Activated CD4-positive, alpha-beta memory T cell treated with anti-CD3 and anti-CD28 coated beads for 36 hours (primary cell): ENCODE measurements at regions not wholly inside any gene's neighbourhood (a gene's known extent, or its start where the extent isn't known, plus 50 kb on each side); places are given as distances from the start of the nearest gene placed in this dataset.

ENCODE experiments used
- CTCF ChIA-PET: fragments of 350-600 bp; sonication (Branson Sonifier 250); formaldehyde crosslinking; loops from one replicate; lab custom pipeline; 2021; ENCODE audit warnings: antibody characterized with exemption, inconsistent platforms; lab: Charles Lee
- POLR2A ChIA-PET: fragments of 350-600 bp; sonication (Branson Sonifier 250); formaldehyde crosslinking; loops from one replicate; lab custom pipeline; 2021; ENCODE audit warnings: antibody characterized with exemption; lab: Charles Lee
- DNase-seq: peaks from one replicate; pipeline ENCODE4 v3.0.0-alpha.2; 2020
- H3K27ac Mint-ChIP-seq: one replicate; pipeline ENCODE4 v1.8.0; 2021; ENCODE audit warnings: mixed read lengths
- H3K27me3 Mint-ChIP-seq: one replicate; pipeline ENCODE4 v1.8.0; 2021; ENCODE audit warnings: mixed read lengths
- H3K36me3 Mint-ChIP-seq: one replicate; pipeline ENCODE4 v1.8.0; 2021; ENCODE audit warnings: mixed read lengths
- H3K4me1 Mint-ChIP-seq: one replicate; pipeline ENCODE4 v1.8.0; 2021; ENCODE audit warnings: low read depth, mixed read lengths
- H3K4me3 Mint-ChIP-seq: one replicate; pipeline ENCODE4 v1.8.0; 2021; ENCODE audit warnings: mild to moderate bottlenecking, mixed read lengths
- H3K9me3 Mint-ChIP-seq: one replicate; pipeline ENCODE4 v1.8.0; 2021; ENCODE audit warnings: mixed read lengths
- intact Hi-C: fragments of 100-400 bp; cut with micrococcal nuclease; formaldehyde crosslinking; loops from one replicate; pipeline ENCODE4 v1.15.1; 2023

DNA sequence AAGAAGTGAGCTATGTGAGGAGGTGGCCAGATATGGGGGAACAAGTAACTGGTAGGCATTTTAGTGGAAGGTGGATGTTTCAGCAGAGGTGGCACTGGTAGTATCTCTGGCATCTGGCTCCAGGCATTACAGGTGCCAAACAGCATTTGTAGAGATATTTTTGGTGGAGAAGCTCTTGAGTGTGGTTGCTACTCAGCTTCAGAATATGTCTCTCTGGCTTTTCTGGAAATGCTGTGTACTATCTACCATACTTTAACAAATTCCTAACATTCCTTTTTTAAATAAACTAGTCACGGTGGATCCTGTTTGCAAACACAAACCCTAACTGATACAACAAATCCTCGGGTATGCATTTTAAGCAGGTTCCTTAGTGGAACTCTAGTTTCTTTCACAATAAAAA lies 128.0 kb downstream of the BARX2 start:
- H3K4me3 Mint-ChIP-seq, result no peak overlapping the region
- H3K36me3 Mint-ChIP-seq, result no peaks in the 10 kb centered on the region
- H3K27me3 Mint-ChIP-seq, result no peaks in the 10 kb centered on the region
- ChIA-PET POLR2A (no interaction called here), CTCF (no interaction called here)
- intact Hi-C loops, result no loop called here
- no peak for DNase-seq
- no peak overlapping the region for H3K27ac Mint-ChIP-seq
- H3K4me1 Mint-ChIP-seq, result no peaks in the 10 kb centered on the region
- peaks cover 13% of the 10 kb centered on the region for H3K9me3 Mint-ChIP-seq

DNA sequence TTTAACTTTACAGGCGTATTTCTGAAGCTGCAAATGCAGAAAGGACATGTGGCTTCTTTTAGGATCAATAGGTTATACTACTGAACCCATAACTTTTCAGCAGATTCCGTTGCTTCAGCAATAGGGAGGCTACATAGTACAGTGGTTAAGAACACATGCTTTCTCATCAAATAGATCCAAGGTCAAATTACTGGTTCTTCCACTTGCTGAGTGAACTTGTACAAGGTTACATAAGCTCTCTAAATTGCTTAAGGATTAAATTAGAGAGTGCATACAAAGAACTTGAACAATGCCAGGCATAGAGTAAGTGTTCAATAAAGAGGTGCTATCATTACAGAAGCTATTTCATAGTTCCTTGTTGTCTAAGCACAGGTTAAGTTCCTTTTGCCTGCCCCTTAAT lies 129.6 kb downstream of the BARX2 start:
- H3K27me3 Mint-ChIP-seq, result no peaks in the 10 kb centered on the region
- no peak overlapping the region for H3K4me3 Mint-ChIP-seq
- H3K36me3 Mint-ChIP-seq, result no peaks in the 10 kb centered on the region
- no peak for DNase-seq
- H3K4me1 Mint-ChIP-seq, result no peaks in the 10 kb centered on the region
- peaks cover 20% of the 10 kb centered on the region for H3K9me3 Mint-ChIP-seq
- intact Hi-C loops, result no loop called here
- H3K27ac Mint-ChIP-seq, result no peak overlapping the region
- POLR2A ChIA-PET, result no interaction called here
- CTCF ChIA-PET, result interaction anchor here (0.7 kb wide), 1 partner anchor 1076 kb away, joined by 3 read pairs; no protein-coding TSS in a partner anchor

DNA sequence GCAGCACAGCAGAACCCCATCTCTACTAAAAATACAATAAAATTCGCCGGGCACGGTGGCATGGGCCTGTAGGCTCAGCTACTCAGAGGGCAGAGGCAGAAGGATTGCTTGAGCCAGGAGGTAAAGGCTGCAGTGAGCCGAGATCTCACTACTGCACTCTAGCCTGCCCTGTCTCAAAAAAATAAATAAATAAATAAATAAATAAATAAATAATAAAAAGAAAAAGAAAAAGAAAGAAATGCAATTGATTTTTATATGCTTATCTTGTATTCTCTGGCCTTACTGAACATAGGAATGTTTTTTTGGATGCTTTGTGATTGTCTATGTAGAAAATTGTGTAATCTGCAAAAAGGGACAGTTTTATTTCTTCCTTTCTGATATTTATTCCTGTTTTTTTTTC lies 132.5 kb downstream of the BARX2 start:
- H3K4me3 Mint-ChIP-seq, result no peak overlapping the region
- DNase-seq, result no peak
- H3K36me3 Mint-ChIP-seq, result no peaks in the 10 kb centered on the region

DNA sequence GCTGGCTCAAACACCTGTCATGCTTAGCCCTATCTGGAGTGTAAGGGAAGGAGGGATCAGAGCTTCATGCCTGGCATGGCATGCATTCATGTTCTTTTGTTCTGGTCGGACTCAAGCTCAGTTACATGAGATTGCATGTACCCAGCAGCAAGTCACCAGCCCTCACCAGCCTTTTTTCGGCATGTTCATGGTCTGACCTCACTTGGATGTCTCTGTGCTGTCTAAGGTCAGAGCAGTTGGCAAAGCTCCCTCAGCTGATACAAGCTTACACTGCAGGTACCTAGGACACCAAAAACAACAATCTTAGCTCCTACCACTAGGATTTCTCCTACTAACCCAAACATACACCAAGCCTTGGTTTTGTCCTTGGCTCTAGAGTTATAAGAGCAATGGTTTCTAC lies 152.6 kb downstream of the BARX2 start:
- Mint-ChIP-seq H3K4me3 (no peak overlapping the region), H3K27ac (no peak overlapping the region), H3K9me3 (peaks cover 4% of the 10 kb centered on the region), H3K36me3 (peaks cover 2% of the 10 kb centered on the region), H3K4me1 (no peaks in the 10 kb centered on the region), H3K27me3 (no peaks in the 10 kb centered on the region)
- ChIA-PET CTCF (no interaction called here), POLR2A (no interaction called here)
- intact Hi-C loops, result no loop called here
- DNase-seq, result no peak

More for the DNA sequence above, 132.5 kb downstream of the BARX2 start:
- POLR2A ChIA-PET, result no interaction called here
- Mint-ChIP-seq H3K27me3 (no peaks in the 10 kb centered on the region), H3K4me1 (no peaks in the 10 kb centered on the region), H3K27ac (no peak overlapping the region), H3K9me3 (peaks cover 19% of the 10 kb centered on the region)
- intact Hi-C loops, result no loop called here
- CTCF ChIA-PET, result no interaction called here

DNA sequence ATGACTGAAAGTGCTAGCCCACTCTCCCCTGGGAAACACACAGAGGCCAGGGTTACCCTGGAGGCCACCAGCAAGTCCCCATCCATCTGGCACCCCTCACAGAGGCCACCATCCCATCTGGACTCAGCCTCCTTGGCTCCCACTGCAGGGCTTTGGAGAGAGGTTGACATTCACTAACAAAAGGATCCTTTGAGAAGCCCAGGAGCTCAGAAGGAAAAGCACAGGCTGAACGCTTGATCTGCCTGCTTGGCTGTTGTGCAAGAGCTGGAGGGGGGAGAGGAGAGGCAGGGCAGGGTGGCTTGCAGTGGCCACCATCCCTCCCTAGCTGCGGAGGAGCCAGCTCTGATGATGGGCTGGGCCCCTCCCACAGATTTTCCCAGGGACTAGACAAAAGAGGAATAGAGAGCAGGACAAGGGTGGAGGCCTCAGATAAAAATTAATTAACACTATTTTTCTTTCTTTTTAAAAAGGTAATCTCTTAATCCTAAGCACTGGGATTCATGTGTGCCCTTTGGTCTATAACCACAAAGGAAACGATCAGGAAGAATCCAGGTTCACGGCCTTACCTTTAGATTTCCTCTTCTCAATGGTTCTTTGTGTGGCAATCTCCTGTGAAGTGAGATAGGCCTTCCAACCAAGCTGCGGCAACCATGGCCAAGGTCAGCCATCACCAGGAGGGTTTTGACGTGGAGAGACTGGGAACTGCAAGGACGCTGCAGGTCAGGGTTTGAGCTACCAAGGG lies 154.7 kb downstream of the BARX2 start:
- H3K36me3 Mint-ChIP-seq, result no peaks in the 10 kb centered on the region
- H3K27ac Mint-ChIP-seq, result no peak overlapping the region
- no peaks in the 10 kb centered on the region for H3K4me1 Mint-ChIP-seq
- ChIA-PET POLR2A (no interaction called here), CTCF (no interaction called here)
- intact Hi-C loops, result no loop called here
- no peaks in the 10 kb centered on the region for H3K27me3 Mint-ChIP-seq
- H3K4me3 Mint-ChIP-seq, result no peak overlapping the region
- peaks cover 12% of the 10 kb centered on the region for H3K9me3 Mint-ChIP-seq
- DNase-seq, result no peak

DNA sequence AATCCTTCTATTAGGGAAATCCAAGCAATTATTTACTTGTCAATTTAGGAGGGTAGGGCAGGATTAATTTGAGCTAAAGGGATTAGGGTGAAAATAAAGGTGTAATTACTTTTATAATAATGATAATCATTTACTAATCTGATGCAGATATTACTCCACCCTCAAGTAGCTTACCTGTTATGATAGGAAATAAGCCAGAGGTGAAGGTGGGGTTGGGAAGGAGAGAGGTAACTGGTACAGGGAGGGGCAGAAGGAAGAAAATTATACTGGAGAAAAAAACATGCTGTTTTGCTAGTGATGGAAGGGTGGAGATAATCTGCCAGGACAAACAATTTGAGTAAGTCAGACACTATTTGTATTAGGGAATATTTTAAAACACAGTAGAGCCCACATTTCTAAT lies 157.7 kb downstream of the BARX2 start:
- H3K36me3 Mint-ChIP-seq, result peaks cover 2% of the 10 kb centered on the region
- ChIA-PET CTCF (no interaction called here), POLR2A (no interaction called here)
- H3K4me3 Mint-ChIP-seq, result no peak overlapping the region
- no peaks in the 10 kb centered on the region for H3K27me3 Mint-ChIP-seq
- no peak for DNase-seq
- H3K27ac Mint-ChIP-seq, result no peak overlapping the region
- intact Hi-C loops, result no loop called here
- peaks cover 29% of the 10 kb centered on the region for H3K9me3 Mint-ChIP-seq
- no peaks in the 10 kb centered on the region for H3K4me1 Mint-ChIP-seq

DNA sequence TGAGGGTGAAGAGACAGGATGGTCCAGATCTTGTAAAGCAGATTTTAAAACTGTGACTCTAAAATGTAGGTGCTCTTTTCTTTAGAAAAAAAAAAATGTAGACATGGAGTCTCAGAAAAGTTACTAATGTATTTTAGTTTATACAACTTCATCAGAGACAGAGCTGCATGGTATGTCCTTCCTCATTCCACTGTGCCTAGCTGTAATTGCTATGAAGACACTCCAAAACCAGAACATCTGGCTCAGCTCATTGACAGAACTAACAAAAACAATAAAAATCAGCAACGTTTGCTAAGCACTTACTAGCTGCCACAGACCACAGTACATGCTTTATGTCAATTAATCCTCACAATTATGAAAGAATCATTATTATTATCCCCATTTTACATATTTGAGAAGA lies 160.7 kb downstream of the BARX2 start:
- Mint-ChIP-seq H3K4me3 (no peak overlapping the region), H3K9me3 (peaks cover 45% of the 10 kb centered on the region), H3K27ac (no peak overlapping the region), H3K27me3 (no peaks in the 10 kb centered on the region), H3K4me1 (no peaks in the 10 kb centered on the region), H3K36me3 (peaks cover 2% of the 10 kb centered on the region)
- ChIA-PET CTCF (interaction anchor here (0.6 to 0.7 kb wide), 2 partner anchors 14 to 103 kb away, joined by 3 to 5 read pairs; no protein-coding TSS in a partner anchor), POLR2A (no interaction called here)
- DNase-seq, result no peak
- intact Hi-C loops, result no loop called here

DNA sequence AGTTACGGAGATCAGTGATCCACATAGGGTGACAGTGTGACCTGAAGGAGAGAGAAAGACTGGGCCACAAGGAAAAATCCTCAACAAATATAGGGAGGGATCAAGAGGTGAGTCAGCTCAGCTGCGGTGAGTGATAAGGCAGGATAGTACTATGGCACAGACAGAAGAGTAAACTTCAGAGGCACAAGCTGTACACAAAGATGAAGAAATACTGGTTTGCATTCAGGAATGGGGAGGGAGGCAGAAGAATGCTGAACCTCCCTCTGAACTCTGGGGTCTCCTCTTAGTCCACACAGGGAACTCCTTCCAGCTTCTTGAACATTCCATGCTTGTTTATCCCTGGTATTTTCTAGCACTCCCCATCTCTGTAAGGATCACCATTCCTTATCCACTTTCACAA lies 162.7 kb downstream of the BARX2 start:
- CTCF ChIA-PET, result no interaction called here
- peaks cover 45% of the 10 kb centered on the region for H3K9me3 Mint-ChIP-seq
- H3K4me1 Mint-ChIP-seq, result no peaks in the 10 kb centered on the region
- no peak for DNase-seq
- H3K27me3 Mint-ChIP-seq, result no peaks in the 10 kb centered on the region
- no peak overlapping the region for H3K4me3 Mint-ChIP-seq
- H3K27ac Mint-ChIP-seq, result no peak overlapping the region
- peaks cover 2% of the 10 kb centered on the region for H3K36me3 Mint-ChIP-seq
- intact Hi-C loops, result no loop called here
- POLR2A ChIA-PET, result no interaction called here

DNA sequence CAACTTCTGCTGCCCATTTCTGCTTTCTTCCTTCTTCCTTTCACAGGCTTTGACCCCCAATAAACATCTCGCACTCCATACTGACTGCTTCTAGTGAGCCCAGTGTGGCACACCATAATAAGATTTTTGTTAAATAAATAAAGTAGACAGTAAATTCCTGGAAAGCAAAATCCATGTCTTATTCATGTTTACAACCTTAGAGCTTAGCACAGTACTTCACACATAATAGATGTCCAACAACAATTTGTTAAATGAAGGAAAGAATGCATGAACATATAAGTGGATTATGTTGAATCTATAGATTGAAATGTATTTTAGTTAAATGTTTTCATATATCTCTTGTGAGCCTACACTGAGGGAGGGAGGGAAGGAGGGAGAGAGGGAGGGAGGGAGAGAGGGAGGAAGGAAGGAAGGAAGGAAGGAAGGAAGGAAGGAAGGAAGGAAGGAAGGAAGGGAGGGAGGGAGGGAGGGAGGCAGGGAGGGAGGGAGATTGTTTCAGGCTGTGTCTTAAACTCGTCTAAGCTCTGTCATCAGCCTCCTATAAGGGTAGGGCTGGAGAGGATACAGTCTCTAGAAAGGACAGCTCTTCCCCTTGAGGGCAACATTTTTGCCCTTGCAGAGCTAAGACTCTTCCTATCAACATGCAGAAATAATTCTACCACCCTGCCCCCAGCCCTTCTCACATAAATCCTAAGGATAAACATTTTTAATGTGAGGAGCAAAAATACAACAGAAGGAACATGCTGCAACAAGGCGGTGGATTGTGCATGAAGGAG lies 168.1 kb downstream of the BARX2 start:
- H3K27ac Mint-ChIP-seq, result no peak overlapping the region
- CTCF ChIA-PET, result no interaction called here
- POLR2A ChIA-PET, result no interaction called here
- no peaks in the 10 kb centered on the region for H3K36me3 Mint-ChIP-seq
- H3K4me1 Mint-ChIP-seq, result no peaks in the 10 kb centered on the region
- no peak for DNase-seq
- no peaks in the 10 kb centered on the region for H3K27me3 Mint-ChIP-seq
- intact Hi-C loops, result no loop called here
- peaks cover 13% of the 10 kb centered on the region for H3K9me3 Mint-ChIP-seq
- no peak overlapping the region for H3K4me3 Mint-ChIP-seq

DNA sequence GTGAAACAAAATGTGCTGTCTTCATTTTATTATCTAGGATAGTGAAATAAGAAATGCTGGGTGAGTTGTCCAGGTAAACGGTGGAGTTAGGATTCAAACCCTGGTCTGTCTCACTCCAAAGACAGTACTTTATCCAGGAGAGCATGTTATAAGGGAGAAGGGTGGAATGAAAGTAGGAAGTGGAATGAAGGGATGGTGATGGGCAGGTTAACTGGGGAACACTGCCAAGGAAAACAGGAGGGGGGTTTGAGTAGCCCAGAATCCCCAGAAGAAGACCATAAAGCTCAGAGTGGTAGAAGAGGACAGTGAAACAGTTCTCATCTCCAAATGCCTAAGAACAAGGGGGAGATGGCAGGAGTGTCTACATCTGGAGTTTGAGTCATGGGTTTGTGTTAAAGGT lies 169.0 kb downstream of the BARX2 start:
- Mint-ChIP-seq H3K4me1 (no peaks in the 10 kb centered on the region), H3K4me3 (no peak overlapping the region), H3K27me3 (no peaks in the 10 kb centered on the region), H3K36me3 (peaks cover 1% of the 10 kb centered on the region), H3K9me3 (peaks cover 10% of the 10 kb centered on the region), H3K27ac (no peak overlapping the region)
- CTCF ChIA-PET, result no interaction called here
- POLR2A ChIA-PET, result no interaction called here
- intact Hi-C loops, result no loop called here
- no peak for DNase-seq

DNA sequence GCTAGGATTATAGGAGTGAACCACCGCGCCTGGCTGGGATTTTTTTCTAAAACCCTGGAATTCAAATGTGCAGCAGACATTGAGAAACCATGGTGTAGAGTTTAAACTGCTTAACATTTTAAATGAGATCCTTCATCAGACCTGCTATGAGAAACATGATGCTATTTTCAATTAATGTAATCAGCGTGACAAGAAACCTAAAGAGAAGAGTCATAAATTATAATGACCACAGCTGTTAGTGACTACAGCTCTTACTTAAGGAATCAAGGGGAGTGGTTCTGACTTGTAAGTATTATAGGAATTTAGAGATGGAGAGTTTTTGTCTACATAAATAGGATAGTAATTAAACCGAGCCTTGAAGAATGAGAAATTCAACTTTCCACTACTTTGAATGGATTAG lies 170.6 kb downstream of the BARX2 start:
- Mint-ChIP-seq H3K4me3 (no peak overlapping the region), H3K27me3 (no peaks in the 10 kb centered on the region), H3K4me1 (no peaks in the 10 kb centered on the region), H3K27ac (no peak overlapping the region), H3K9me3 (peaks cover 7% of the 10 kb centered on the region), H3K36me3 (peaks cover 1% of the 10 kb centered on the region)
- CTCF ChIA-PET, result no interaction called here
- DNase-seq, result no peak
- intact Hi-C loops, result no loop called here
- POLR2A ChIA-PET, result no interaction called here

DNA sequence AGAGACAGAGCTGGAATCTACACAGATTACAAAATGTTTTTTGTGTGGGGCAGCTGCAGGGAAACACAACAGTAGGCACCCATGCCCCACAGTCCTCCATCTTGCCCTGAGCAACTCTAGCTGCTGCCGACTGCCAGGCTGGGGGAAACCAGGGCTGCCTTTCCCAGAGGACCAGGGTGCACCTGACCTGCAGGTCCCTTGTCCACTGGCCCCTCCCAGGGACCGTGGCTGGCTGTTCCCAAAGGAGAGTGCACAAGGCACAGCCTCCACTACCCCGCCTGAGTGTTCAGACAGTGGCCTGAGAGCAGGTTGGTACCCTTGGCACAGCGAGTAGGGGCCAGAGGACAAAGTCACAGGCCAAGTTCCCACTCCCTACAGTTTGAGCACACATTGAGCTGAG lies 181.8 kb downstream of the BARX2 start:
- Mint-ChIP-seq H3K9me3 (peaks cover 2% of the 10 kb centered on the region), H3K4me1 (no peaks in the 10 kb centered on the region), H3K27ac (no peak overlapping the region), H3K27me3 (peaks cover 6% of the 10 kb centered on the region), H3K36me3 (peaks cover 4% of the 10 kb centered on the region), H3K4me3 (no peak overlapping the region)
- DNase-seq, result no peak
- POLR2A ChIA-PET, result no interaction called here
- CTCF ChIA-PET, result interaction anchor here (1.1 kb wide), 1 partner anchor 138 kb away, joined by 4 read pairs; no protein-coding TSS in a partner anchor
- intact Hi-C loops, result no loop called here

DNA sequence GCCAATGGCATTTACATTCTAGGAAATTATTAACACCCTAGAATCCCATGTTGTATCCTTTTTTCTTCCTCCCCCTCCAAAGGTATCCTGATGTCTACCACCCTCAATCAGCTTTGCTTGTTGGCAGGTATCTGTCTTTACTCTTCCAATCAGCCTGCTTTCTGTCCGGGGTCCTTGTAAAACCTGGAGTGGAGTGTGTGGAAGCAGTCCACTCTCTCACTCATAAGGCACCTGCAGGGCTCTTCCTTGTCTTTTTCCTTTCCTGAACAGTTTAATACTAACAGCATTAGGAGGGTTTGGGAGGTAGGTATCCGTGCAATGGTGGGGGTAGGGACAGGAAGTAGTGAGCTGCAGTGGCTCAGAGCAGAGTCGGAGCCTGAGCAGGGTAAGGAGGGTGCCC lies 193.4 kb downstream of the BARX2 start:
- Mint-ChIP-seq H3K9me3 (peaks cover 16% of the 10 kb centered on the region), H3K27ac (no peak overlapping the region), H3K27me3 (no peaks in the 10 kb centered on the region), H3K4me3 (no peak overlapping the region), H3K4me1 (no peaks in the 10 kb centered on the region), H3K36me3 (no peaks in the 10 kb centered on the region)
- POLR2A ChIA-PET, result no interaction called here
- DNase-seq, result no peak
- CTCF ChIA-PET, result no interaction called here
- intact Hi-C loops, result no loop called here
